ELR (cell line): ENCODE measurements at regions not wholly inside any gene's neighbourhood (a gene's known extent, or its start where the extent isn't known, plus 50 kb on each side); places are given as distances from the start of the nearest gene placed in this dataset.
A peak's percentile ranks its signal among the peaks of the same experiment; 100 is the strongest.
"Not testable (repeated sequence)": the region's sequence is repeated elsewhere in the genome, so short reads cannot be mapped to it uniquely, and the experiment has no call there.

Experiments
- DNase-seq: peaks from one replicate; pipeline ENCODE4 v3.0.0-alpha.2; 2015; ENCODE audit warnings: low read depth

DNA sequence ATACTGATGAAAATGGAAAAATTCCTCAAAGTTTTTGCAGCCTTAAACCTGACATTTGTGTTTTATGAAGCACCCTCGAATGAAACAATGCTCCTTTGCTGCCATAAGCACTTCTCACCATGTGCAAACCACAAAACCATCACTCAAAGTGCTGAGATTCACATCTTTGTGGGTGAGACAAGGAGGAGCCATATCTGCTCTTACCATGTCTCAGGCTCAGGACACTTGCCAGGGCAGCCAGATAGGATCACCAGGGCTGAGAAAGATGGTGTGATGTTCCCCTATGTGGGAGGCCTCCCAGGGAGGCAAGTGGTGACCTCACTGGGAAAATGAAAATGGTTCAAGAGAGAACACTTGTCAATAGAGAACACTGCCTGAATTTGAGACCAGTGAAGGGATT lies 120.4 kb downstream of the CCDC34 start:
- peak; percentile 10 for DNase-seq

DNA sequence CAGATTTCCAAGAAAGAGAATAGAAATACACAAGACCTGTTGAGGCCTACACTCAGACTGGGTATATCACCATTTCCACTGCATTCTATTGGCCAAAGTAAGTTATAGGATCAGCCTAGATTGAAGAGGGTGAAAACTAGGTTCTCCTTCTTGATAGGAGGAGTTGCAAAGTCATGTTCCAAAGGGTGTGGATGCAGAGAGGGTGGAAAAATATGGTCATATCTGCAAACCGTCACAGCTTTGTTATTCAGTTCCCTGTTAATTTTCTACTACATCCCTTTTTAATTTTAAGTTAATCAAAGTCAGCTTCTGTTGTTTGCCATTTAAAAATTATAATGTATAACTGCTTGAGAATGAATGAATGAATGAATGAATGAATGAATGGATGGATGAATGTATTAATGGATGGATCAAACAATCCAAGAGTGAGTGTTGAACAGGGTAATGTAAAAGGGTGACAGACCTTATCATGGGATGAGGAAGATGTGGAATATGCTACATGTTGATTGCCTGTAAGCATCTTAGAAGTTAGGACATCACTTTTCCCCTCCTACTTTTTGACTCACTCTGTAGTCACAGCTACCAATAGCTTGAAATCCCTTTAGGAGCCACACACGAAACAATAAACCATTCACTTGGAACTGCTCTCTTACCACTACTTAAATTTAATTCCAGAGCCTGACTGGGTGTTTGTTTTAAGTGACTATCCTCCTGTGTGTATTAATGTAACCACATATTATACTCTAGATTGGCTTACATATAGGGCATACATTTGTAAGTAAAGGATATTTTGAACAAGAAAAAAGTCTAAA lies 121.5 kb downstream of the CCDC34 start:
- DNase-seq: peak; percentile 83

DNA sequence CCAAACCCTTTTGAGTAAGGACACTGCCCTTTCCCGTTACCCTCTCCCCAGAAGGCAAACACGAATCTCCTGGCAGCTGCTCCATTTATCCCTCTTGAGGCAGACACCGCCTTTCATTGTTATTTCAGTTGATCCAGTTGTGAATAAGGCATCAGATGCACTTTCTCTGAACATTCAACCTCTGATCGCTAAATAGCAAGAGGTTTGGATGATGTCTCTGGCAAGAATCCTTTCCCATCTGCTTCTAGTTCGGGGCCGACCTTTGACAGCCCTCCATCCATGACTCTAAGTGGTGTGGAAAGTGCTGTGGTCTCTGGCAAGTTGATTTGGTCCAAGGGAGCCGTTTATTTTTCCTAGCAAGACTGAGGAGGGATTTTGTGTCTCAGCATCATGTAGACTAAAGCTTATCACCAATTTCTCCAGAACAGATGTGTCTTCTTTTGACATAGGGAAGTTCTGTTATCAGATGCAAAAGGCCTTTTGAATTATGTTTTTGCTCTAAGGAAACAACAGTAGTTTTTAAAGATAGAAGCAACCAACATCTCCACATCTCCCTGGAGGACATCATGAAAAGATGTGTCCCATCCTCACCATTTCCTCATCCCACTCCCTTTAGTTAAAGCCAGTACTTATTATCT lies 123.6 kb downstream of the CCDC34 start:
- DNase-seq: no peak

DNA sequence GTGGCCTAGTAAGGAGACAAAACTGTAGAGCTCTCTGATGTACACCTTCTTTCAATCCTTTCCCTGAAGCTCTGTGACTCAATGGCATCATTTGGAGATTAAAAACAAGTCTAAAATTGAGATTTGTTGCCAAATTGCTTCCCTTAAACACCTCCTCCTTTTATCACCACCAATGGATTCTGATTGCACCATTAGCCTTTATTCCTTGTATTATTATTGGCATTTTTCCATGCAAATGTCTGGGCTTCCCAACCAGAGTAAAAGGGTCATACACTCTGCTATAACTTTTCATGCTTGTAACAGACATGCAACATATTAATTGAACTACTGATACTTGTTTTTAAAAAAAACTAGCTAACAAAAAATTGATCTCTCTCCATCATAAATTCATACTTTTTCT lies 124.2 kb downstream of the CCDC34 start:
- no peak for DNase-seq

DNA sequence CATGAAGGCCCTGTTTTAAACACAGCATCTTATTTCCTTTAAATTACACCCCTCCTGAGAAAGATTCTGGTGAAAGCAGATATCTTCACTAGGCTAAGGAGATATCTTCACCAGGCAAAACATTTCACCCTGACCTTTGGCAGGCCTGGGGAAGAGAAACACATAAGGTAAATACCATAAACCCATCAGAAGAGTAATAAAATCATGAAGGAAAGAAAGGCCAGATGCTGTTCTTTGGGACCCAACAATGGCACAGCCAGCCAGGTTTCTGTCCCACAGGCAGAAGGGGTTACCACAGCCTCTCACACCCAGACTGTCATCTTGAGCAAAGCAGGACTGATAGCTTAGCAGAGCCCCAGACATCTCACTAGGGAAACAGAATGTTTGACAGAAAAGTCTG lies 125.4 kb downstream of the CCDC34 start:
- DNase-seq: no peak

DNA sequence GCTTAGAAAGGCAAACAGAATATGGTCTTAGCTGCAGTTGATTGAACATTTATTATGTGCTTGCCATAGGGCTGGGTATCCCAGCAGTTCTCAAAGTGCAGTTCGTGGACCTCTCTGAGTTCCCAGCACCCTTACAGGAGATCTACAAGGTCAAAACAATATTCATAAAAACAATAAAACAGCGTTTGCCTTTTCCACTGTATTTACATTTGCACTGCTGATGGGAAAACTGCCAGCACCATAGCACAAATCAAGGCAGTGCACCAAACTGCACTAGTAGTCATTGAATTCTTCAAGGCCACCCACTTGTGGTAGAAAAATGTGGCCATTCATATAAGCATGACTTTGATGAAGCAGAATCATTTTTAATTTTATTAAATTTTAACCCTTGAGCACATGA lies 128.1 kb downstream of the CCDC34 start:
- no peak for DNase-seq

DNA sequence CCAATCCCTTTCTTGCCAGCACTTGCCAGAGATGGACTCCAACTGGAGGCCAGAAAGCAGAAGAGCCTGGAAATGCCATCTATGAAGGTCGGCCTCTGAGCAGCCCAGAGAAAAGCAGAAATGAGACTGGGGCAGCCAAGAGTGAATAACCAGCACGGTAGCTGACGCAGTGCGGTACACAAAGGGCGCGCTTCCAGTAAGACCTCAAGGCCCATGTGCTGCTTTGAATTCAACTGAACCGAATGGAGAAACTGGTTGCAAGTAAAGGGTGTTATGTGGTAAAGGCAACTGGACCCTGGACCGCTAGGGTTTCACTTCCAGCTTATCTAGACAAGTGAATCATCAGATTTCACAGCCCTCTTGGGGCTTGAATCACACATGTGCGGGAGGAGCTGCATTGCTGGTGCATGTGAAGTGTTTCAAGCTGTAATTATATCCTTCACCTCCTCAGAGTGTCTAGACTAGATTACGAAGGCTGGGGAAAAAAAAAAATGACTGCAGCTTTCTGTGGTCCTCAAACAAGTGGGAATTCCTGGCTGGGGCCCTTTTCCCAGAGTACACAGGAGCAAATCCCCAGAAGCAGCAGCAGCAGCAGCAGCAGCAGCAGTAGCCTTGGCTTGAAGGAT lies 128.9 kb downstream of the CCDC34 start:
- DNase-seq: peak; percentile 81

DNA sequence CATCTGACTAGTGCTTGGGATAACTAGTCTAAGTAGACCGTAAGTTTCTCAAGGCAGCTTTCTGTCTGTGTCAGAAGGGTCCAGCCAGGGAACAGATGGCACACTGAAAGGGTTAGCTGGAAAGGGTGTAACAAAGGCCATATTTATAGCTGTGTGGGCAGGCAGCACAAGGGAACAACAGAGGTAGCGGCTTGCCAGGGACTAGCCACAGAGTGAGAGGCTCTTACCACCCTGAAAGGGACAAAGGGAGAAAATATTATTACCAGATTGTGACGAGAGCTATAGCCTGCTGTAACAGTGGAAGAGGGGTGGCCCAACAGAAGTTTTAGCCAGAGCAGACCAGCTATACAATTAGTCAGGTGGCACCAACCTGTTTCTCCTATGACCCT lies 129.4 kb downstream of the CCDC34 start:
- DNase-seq: no peak

DNA sequence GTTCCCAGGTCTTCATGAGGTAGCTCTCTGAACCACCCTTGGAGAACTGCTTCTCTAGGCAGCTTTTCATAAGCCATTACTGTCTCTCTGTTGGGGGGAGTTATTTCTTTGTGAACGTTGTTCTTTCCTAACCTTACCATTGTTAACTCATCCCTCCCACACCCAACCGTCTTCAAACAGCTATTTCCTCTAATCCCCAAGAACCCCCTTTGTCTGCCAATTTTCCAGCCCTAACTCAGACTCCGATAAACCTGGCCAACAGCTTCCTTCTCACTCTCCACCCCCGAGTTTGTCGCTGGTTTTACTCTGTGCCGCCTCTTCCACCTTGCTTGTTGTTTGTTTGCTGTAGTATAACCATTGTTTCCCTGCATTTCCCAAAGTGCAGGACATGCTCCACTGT lies 131.5 kb downstream of the CCDC34 start:
- DNase-seq: no peak

DNA sequence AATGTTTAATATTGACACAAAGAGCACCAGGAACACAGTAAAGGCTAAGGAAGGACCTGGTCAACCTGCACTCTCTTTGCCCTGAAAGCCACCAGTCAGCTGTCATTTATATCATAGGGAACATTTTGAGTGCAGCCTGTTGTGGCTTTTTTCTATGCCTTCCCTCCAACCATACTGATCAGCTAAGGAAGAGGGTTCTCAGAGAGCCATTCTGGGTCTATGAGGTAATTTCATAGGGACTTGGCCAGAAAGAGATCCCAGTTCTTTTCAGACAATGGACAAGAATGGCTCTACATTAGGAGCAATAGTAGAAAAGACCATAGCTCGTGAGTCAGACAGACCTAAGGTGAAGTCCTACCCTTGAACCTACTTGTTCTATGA lies 132.8 kb downstream of the CCDC34 start:
- no peak for DNase-seq

DNA sequence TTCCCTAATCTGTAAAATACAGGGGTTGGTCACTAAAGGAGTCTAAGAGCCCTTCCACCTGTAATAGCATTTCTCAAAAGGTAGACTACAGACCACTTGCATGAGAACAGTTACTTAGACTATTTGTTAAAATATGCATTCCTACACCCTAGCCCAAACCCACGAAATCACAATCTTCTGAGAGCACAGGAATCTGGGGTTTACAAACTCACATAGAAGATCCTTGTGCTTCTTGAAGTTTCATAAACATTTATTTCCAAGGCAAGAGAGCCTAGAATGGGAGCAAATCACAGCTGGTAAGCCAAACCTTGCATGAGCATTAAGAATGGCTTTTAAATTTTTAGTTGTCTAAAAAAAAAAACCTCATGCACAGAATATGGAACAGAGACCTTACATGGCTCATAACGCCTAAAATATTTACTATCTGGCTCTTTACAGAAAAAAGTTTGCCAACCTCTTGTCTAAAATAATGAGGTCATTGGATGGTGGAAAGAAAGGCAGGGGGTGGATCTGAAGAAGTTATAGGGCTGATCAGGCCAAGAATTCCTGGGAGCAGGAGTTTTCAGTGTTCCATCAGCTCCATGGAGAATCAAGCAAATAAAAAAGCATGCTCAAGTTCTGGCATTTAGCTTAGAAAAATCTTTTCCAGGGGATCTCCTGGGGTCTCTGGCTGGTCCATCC lies 133.4 kb downstream of the CCDC34 start:
- DNase-seq: no peak

DNA sequence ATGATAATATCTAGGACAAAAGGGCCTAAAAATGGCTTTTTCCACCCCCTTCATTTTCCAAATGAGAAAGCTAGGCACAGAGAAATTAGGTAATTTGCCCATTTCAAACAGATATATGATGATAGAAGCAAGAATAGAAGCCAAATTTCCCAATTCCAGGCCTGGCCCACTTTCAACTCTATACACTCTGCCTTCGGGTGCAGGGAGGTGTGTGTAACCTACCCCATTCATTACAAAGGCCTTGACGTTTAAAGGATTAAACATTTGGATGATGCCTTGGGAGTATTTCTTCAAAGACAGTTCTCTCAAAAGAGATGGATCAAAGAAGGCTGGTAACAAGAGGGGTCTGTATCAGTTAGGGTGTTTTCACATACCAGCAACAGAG lies 134.1 kb downstream of the CCDC34 start:
- DNase-seq: no peak

DNA sequence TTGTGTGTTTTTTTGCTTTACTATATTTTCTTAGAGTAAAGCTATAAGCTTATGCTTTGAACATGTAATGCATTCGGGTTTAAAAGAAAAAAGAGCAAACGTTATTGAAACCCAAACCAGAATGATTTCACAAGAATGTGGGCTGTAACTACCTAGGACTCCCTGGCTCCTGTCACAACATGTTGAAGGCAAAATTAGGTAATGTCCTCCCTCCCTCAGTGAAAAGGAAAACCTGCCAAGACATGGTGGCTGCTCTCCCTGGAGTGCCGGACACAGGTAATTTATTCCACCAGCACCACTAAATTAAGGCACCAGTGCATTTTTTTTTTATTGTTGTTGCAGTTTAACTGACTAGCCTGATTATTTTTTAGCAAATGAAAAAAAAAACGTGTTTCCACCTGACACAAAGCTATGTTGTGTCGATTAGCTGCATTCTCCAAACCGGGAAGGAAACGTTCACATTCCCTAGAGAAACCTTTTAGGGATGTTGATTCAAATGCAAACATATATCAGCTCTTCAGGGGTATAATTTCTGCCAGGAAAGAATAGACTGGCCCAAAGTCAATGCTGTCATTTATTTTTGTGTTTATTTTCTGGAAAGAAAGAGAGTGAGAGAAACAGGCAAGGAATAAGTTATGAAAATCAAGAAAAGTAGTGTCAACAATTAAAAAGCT lies 134.6 kb downstream of the CCDC34 start:
- no peak for DNase-seq

DNA sequence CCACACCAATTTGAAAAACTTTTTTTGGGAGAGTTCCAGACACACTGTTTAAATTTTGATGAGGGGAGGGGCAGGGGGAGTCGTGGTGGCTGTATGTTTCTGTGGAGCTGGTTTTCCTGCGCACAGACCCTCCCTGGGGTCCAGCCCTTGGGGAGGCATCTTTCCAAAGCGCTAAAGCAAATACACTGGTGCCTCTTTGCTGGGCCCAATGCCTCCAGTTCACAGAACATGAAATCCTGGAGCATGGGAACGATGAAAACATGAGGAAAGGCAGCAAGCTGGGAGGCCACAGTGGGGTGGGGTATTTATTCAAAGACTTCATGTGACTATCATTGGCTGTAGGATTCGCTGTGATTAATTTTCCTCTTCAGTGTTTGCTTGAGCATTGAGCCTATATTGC lies 135.3 kb downstream of the CCDC34 start:
- DNase-seq: no peak

DNA sequence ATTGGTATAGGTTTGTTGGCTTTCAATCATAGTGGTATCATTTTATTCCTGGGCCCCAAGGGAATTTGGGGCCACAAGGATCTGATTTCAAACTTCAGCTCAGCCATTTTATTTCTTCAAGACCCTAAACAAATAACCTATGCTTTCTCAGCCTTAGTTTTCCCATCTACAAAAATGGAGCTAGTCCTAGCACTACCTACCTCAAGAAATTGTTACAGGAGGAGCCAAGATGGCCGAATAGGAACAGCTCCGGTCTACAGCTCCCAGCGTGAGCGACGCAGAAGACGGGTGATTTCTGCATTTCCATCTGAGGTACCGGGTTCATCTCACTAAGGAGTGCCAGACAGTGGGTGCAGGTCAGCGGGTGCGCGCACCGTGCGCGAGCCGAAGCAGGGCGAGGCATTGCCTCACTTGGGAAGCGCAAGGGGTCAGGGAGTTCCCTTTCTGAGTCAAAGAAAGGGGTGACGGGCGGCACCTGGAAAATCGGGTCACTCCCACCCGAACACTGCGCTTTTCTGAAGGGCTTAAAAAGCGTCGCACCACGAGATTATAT lies 143.5 kb downstream of the CCDC34 start:
- not testable (repeated sequence) for DNase-seq

DNA sequence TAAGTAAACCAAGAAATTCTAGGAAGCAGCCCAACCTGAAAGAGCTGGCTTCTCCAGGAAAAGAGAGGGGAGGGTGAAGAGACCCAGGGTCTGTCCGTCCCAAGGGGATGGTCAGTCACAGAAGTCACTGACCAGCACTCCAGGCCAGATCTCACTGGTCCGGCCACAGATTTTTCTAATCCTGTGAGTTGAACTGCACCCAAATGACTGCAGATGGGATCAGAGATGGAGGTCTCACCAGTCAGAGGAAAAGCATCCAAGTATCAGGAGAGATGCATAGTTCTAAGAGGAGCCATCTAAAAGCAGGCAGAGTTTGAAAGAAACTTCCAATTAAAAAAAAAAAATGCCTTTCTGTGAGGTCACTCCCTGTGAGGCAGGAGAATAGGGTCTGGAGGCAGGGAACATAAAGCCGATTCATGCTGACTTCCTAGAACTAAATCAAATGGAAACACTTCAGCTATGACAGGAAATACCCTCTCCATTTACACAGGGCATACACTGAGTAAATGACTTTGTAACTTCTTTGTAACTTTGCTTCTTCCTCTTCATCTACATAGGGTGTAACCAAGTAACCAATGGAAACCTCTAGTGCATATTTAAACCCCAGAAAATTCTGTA lies 144.5 kb downstream of the CCDC34 start:
- peak; percentile 90 for DNase-seq

DNA sequence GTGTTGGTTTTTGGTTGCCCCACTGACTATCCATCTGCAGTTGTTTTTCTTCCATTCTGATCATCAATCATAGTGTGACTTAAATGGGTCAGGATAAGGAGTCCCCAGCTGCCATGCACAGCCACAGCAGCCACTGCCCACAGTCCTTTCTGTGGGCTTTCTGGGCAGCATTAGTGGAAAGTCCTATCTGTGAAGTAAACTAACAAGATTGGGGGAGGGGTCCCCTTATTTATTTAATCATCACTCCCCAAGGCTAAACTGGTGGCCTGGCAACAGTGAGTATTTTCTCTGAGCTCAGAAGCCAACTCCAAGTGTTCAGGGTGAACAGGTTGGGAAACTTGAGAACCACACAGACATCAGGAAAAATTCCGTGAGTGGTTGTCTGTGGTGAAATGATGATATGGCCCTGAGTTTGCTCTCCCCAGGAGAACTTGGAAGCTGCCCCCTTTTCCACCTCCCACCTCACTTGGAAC lies 145.0 kb downstream of the CCDC34 start:
- DNase-seq: peak; percentile 71

DNA sequence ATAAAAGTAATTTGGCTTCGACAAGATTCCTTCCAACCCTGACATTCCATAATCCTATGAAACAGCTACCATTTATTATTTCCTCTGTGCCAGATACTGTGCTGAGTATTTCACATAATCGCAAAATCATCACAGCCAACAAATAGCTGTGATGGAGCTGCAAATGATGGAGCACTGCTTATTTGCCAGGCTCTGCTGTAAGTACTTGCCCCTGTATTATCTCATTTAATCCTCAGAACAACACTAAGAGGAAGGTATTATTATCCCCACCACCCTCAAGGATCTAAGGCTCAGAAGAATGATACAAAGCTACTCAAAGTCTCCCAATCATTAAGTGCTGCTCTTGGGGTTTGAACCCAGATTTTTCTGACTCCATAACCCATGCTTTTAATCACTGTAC lies 145.5 kb downstream of the CCDC34 start:
- no peak for DNase-seq

DNA sequence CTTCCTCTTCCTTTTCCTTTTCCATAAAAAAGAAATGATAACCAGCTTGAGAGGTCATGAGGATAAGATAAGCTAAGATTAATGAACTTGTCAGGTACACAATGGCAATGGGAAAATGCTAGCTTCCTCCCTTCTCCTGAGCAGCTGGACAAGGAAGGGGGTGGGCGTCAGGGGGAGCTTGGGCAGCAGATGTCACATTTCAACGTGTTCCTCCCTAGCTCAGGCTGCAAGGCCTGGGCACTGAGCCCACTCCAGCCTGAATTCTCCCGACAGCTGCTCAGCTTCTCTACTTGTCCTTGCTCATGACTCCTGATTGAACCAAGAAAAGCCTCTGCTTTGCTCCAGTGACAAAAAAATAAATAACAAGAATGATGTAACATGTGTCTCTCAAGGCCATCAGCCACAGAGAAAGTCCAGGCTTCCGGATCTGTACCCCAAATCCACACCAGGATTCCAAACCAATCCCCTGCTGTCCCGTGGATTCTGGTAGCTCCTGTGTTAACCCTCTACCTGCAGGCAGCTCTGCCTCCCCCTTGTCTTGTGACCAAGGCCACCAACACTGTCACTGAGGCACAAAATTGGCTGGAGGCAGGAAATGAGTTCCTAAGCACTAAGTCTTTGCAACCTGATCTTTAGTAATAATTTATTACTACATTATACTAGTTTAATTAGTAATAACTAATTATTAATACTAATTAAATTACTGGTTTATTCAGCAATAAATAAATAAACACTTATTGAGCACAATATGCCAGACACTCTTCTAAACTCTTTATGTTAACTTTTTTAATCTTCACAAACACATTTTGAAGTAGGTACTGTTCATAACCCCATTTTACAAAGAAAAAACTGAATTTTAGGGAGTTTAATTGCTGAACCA lies 146.5 kb downstream of the CCDC34 start:
- no peak for DNase-seq
